DMS153 treated with DMSO at 0.1 percent for 48 hours (cell line): ENCODE measurements at regions not wholly inside any gene's neighbourhood (a gene's known extent, or its start where the extent isn't known, plus 50 kb on each side); places are given as distances from the start of the nearest gene placed in this dataset.

Experiments used
- DNase-seq: peaks from one replicate; lab custom pipeline; 2025; ENCODE audit not compliant: unreplicated experiment; lab: John Stamatoyannopoulos, UW

DNA sequence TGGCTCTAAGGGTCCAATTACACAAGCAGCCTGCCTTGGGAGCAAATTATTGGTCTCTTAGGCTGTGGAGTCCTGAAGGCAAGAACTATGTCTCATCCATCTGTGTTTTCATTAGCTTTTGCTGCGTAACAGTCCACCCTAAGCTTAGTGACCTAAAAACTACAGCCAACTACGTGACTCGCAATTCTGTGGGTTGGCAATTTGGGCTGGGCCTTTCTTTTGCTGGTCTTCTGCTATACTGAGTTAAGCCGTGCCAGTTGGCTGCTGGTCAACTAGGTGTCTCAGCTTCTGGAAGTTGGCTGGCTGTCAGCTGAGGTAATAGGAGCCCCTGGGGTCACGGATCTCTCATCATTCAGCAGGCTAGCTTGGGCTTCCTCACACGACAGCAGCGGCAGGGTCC lies 205.6 kb upstream of the S100G start:
- no peak for DNase-seq

DNA sequence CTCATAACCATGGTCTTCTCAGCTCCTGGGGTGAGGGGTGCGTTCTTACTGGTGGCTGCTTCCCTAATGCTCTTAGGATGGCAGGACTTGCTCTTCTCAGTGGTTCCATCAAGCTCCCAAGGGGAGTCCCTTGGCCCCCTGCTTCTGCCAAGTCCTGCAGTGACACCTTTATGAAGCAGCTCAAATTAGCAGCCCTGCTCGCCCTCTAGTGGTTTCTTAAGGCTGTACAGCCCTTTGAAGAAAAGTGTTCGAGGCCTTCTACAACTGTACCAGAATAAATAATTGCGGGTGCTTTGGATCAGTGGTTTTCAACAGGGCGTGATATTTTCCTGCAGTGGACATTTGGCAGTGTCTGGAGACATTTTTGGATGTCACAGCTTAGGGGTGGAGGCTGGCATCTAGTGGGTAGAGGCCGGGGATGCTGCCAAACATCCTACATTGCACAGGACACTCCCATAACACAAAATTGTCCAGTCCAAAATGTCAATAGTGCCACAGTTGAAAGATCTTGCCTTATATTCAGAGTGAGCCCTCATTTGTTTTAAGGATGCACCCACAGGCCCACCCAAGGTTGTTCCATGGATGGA lies 204.7 kb upstream of the S100G start:
- DNase-seq, result no peak

GRCh38 chrX:16451334-16451733 lies 198.6 kb upstream of the S100G start:
- no peak for DNase-seq

DNA sequence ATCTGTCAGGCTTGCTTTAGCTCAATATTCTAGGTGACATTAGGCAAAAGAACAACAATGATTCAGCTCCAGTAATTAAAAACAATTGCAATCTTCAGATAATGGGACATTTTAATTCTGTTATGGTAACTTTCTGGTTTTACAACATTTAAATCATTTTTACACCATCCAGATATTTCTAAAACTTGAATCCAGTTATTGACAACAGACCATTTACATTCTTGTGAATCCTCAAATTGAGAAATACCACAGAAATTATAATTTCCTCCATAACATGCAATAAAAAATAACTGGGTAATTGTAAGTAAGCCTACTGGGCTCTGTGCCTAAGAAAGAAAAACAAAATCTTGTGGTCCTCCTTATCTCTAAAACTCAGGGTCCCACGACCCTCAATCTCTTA lies 195.0 kb upstream of the S100G start:
- no peak for DNase-seq

- DNase-seq, result no peak
These were observed 192.7 kb upstream of the S100G start for GRCh38 chrX:16457239-16457638.

- DNase-seq, result no peak
These were observed 191.8 kb upstream of the S100G start for GRCh38 chrX:16458208-16458607.

GRCh38 chrX:16459008-16459407 lies 190.9 kb upstream of the S100G start:
- no peak for DNase-seq

DNA sequence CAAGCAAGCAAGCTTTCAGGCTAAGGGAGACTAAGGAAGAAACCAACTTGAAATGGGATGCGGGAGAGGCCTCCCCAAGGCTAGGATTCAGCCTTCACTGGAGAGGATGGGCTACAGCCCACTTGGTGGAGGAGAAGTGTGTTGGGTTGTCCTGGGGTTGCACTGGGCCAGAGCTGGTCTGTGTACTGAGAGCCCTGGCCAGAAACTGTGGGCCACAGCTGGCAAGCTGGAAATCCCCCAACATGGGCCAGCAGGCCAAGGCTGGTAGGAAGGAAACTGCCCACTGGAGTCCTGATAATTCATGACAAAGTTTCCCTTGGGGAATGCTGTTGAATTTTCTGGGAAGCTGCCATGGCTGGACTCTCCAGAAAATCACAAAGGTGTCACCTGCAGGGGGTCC lies 188.0 kb upstream of the S100G start:
- no peak for DNase-seq

DNA sequence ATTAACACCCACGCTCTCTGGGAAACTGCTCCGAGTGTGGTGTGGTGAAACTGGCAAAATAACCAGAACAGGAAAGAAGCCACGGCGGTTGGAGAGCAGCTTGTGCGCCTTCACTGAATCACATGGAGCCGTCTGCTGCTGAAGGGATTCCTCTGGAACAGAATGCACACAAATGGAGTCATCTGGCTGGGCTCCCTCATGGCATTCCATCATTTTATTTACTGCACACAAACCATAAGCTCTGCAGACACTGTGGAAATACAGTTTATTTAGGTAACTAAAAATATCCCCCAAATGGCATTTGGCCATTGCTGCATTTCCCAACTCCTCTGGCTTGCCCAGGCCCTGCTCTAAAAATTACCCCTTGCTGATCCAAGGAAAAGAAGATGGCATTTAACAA lies 187.0 kb upstream of the S100G start:
- no peak for DNase-seq

DNA sequence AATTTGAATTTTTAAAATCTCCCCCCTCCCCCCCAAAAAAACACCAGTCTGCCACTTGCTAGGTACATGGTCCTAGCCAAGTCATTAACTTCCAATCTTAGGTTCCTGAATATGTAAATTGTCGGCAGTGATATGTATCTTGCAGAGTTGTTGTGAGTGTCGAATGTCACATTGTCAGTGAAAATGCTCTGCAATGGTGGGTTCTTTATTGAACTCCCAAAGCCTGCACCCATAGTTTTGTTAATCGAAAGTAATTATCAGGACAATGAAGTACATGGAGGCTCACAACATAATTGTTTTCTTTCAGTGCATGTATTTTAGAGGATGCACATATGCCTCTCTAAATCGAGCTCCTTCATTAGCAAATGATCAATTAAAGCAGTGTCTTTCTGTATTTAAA lies 185.6 kb upstream of the S100G start:
- no peak for DNase-seq

GRCh38 chrX:16465081-16465876 lies 184.7 kb upstream of the S100G start:
- no peak for DNase-seq

DNA sequence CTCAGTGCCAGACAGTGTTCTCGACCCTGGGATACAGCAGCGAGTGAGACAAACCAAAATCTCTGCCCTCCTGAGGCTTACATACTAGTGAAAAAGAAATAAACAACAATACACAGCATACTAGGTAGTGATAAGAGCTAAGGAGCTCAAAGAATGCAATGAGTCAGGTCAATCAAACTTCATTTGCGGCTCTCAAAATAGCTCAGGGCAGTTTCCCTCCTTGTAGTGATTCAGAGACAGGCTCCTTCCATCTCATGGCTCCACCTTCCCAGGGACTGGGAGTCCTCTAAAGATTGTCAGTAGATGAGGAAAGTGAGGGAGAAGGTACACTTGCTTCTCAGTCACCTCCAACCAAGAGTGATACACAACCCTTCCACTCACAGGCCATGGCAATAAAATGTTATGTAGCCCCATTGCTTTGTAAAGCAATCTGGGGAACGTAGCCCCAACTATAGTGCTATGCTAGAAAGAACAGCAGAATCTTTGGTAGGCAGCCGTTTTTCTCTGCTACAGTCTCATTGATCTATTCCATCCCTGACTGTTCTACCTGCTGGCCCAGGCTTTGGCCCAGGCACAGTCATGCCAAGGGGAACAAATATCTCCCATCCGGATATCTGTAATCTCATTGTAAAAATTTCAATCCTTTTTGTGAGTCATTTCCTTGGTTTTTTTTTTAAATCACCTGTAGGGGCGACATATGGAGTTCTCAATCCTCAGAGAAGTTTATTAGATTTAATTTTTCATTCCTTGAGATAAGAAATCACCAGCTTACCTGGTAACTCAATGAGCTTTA lies 183.1 kb upstream of the S100G start:
- DNase-seq, result no peak

- DNase-seq, result no peak
These were observed 180.1 kb upstream of the S100G start for GRCh38 chrX:16469870-16470269.

GRCh38 chrX:16472345-16472744 lies 177.6 kb upstream of the S100G start:
- DNase-seq, result no peak

DNA sequence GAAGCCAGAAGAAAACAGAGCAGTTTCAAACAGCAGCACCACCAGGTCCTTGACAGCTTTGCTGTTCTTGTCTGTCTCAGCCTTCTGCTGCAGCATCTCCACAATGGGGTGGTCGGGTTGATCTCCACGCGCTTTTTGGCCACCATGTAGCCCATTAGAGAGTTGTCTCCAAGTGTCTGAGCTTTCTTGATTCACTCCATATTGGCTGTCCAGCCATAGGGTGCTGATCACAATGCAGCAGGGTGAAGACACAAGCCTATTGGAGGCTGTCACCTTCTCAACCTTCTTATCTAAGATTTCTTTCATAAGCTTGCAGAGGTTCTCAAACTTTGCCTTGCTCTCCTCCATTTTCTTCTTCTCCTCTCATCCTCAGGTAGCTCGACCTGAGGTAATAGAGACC lies 175.4 kb upstream of the S100G start:
- DNase-seq, result no peak

DNA sequence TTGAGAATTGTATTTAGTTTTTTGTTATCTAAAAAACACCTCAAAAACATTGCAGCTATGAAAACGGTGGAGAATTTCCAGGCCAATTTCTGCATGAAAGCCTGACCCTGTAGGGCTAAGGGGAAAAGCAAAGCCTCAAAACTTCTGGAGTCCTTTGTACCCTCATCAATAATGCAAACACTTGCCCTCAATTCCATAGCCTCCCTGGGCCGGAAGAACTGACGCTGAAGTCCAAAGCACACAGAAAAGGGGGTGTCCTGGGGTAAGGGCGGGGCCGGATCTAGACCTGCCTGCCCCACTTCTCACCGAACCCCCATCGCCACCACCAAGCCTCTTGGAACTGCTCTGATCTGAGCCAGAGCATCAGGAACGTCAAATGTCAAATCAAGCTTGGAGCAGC lies 173.9 kb upstream of the S100G start:
- no peak for DNase-seq

DNA sequence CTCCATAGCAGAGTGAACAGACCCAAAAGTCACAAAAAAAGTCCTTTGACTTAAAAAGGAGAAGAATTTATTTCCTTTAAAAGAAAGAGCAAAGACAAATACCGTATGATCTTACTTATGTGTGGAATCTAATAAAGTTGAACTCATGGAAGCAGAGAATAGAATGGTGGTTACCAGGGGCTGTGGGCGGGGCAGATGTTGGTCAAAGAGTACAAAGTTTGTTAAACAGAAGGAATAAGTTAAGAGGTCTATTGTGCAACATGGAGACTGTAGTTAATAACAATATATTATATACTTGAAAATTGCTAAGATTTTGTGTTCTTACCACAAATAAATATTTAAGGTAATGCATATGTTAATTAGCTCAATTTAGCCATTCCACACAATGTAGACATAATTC lies 173.3 kb upstream of the S100G start:
- no peak for DNase-seq

DNA sequence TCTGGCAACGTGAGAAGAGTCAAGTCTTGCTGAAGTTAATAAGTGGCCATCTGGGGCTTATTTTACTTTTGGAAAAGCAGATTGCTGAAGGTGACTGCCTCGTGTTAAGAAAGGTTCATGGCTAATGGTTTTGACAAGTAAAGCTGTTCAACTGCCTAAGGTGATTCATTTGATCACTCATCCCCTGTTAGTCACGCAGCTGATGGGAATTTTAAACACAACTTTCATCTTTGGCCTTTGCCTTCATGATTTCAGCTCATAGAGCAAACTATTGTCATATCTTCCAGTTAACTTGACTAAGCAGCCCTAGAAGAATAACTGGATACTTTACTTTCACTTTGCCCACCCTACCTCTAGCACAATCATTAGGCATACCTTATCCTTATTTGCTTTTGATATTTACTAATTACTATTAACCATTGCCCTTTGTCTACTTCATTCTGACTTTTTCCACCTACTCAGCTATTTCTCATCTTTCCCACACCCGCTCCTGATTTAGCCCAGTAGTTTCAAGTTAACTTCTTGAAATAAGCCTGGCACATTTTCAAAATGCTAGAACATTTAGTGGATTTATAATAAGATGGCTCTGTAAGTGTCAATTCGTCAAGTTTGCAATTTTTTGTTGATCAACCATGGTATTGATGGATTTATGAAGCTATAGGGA lies 170.6 kb upstream of the S100G start:
- DNase-seq, result no peak

GRCh38 chrX:16480049-16480448 lies 169.9 kb upstream of the S100G start:
- DNase-seq, result no peak

- DNase-seq, result no peak
These were observed 165.6 kb upstream of the S100G start for GRCh38 chrX:16484338-16484737.

- DNase-seq, result no peak
These were observed 162.2 kb upstream of the S100G start for GRCh38 chrX:16487620-16488385.
